ENCODE measurements at regions not wholly inside any gene's neighbourhood (a gene's known extent, or its start where the extent isn't known, plus 50 kb on each side); places are given as distances from the start of the nearest gene placed in this dataset.

GRCh38 chr7:15870347-15870746 lies 183.9 kb upstream of the MEOX2 start:
- TF ChIP-seq POLR2A (IDR thresholded peaks at IDR 0.05), result no peak
- TF ChIP-seq CTCF (IDR thresholded peaks at IDR 0.05), result no peak

Measured in prostate gland (tissue), 2 donors.